GM21528 (cell line): ENCODE measurements at regions not wholly inside any gene's neighbourhood (a gene's known extent, or its start where the extent isn't known, plus 50 kb on each side); places are given as distances from the start of the nearest gene placed in this dataset.
A peak's percentile ranks its signal among the peaks of the same experiment; 100 is the strongest.

Source experiments
- ATAC-seq: cut with Tn5 transposase; IDR thresholded peaks from one replicate; pipeline ENCODE4 v1.9.1; 2021; ENCODE audit warnings: mild to moderate bottlenecking, moderate library complexity; ENCODE audit not compliant: unreplicated experiment, low FRiP score

- no peak for ATAC-seq
Observed at GRCh38 chr3:72355168-72355567, 493.1 kb downstream of the SHQ1 start.

GRCh38 chr3:72354486-72354885 is 493.8 kb downstream of the SHQ1 start:
- ATAC-seq, result no peak

DNA sequence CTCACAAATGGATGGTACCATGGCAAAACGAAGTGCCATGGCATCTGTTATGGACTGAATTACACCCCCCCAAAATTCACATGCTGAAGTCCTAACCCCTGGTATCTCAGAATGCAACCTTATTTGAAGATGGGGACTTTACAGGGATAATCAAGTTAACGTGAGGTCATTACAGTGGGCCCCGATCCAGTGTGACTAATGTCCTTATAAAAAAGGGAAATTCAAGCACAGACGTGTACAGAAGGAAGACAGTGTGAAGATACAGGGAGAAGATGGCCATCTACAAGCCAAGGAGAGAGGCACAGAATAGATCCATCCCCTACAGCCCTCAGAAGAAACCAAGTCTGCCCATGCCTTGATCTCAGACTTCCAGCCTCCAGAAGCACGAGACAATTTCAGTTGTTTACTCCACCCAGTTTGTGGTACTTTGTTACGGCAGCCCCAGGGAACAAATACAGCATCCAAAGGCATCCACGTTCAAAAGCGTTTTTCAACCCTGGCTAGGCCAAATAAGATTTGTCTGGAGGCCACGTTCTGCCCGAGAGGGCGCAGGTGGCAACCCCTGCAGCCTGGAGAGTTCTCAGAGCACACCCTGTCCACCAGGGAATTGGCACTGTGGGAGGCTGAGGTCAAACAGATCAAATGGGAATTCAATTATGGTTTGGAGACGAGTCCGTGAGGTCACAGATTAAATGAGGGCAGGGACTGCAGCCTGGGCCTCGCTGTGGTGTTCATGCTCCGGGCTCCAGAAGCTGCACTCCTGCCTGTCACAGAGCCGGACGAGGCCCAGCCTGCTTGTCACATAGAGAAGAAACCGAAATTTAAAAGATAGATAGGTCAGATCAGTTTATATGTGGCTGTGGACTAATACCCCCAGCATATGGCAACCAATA is 494.8 kb downstream of the SHQ1 start:
- no peak for ATAC-seq

DNA sequence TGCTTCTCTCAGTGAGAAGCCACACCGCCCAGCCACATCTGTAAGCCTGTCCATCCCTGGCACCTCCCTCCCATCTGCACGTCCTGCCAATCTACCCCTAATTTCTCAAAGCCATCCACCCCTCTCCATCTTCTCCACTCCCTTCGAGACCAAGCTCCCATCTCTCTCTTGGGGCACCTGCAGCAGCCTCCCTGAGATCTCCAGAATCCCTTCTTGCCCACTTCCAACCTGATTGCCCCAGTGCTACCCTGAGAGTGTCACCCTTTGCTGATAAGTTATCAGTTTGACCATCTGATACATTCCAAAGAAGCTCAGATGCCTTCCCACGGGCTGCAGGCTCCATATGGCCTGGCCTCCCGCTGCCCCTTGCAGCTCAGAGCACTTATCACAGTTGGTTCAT is 496.1 kb downstream of the SHQ1 start:
- ATAC-seq, result no peak

- no peak for ATAC-seq
Observed at GRCh38 chr3:72351536-72351935, 496.7 kb downstream of the SHQ1 start.

GRCh38 chr3:72350761-72351505 is 497.3 kb downstream of the SHQ1 start:
- no peak for ATAC-seq

DNA sequence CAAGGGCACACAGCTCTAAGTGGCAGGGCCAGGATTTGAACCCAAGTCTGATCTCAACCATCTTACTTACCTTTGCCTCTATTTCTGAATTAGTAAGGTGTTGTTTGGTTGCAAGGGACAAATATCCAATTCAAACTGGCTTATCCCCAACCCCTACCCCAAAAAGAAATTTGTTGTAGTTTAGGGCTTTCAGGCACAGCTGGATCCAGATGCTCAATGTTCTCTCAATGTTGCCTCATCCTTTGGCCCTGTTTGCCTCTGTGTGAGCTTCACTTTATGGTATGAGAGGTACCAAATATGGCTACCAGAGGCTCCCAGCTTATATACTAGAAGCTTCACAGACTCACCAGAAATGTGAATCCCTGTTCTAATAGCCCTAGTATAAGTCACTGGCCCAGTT is 499.9 kb downstream of the SHQ1 start:
- ATAC-seq, result no peak

DNA sequence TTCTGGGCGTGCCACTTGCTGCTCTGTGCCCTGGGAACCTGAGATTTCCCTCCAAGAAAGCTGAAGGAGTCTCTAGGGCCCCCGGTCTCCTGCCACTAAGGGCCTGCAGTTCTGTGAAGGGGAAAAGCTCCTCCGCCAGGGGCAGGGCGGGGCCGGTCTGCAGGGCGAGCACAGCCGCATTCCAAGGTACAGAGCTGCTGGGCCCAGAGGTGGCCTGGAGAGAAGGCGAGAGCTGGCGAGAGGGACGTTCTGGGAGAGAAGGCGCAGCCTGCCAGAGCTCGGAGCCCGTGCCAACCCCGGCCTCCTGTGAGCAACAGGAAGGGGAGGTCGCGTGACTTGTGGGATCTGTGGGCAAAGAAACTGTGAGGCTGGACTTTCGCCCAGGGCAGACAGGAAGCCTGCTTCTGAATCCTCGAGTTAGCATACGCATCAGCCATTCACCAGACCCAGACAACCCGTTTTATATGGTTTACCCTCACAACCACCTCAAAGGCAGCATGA is 500.4 kb downstream of the SHQ1 start:
- peak; percentile 53 for ATAC-seq

GRCh38 chr3:72346526-72346926 is 501.7 kb downstream of the SHQ1 start:
- ATAC-seq, result no peak

GRCh38 chr3:72345980-72346379 is 502.3 kb downstream of the SHQ1 start:
- ATAC-seq, result no peak

DNA sequence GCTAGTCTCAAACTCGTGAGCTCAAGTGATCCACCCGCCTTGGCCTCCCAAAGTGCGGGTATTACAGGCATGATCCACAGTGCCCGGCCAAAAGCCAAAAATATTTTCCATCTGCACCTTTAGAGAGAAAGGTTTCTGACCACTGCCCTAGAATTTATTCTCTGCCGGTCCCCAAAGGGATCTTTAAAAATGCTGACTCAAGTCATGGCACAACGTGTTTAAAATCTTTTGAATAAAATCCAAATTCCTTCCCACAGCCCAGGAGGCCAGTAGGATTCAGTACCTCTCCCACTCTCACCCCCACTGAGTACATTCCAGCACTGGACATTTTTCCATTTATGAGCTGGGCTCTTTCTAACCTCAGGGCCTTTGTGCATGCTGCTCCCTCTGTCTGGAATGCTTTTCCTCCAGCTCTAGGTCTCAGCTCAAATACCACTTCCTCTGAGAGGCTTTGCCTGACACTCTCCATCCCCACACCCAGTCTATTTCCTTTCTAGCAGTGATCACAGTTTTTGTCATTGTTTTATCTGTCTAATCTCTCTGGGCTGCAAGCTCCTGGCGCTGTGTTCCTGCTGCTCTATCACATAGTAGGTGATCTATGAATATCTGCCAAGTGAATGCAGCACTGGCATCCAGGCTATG is 502.9 kb downstream of the SHQ1 start:
- ATAC-seq, result no peak

- no peak for ATAC-seq
Observed at GRCh38 chr3:72344647-72345046, 503.6 kb downstream of the SHQ1 start.

GRCh38 chr3:72344236-72344635 is 504.0 kb downstream of the SHQ1 start:
- no peak for ATAC-seq

DNA sequence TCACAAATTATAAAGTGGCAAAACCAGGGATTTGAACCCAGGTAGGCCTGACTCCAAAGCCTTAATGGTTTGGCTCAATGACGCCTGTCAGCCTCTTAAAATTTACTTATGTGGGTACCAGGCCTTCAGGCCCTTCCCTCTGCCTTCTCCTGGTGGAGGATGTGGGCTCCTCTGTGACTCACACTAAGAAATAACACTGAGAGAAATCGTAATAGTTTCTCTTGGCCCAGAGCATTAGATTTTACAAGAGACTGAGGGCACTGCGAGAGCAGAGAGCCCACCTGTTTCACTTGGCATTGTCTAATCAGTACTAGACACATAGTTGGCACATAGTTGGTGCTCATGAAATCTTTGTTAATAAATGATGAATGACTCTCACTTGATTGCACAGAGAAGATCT is 505.2 kb downstream of the SHQ1 start:
- ATAC-seq, result no peak

- ATAC-seq, result no peak
Observed at GRCh38 chr3:72342450-72342849, 505.8 kb downstream of the SHQ1 start.

DNA sequence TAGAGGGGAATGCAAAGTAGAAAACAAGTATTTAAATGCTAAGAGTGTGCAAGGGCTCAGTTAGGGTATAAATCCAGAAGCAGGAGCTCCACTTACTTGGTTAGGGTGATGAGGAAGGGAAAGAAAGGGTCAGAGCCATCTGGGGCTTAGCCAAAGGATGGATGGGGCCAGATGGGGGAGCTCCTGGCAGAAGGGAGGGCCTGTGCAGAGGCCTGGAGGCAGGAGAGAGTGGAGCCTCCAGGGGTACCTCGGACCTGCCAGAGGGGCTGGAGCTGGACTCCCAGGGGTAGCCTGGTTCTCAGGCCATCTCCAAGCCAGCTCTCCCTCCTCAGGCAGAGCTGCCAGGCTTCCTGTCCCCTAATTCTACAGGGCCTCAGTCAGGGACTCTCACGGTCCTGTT is 506.3 kb downstream of the SHQ1 start:
- ATAC-seq, result no peak

DNA sequence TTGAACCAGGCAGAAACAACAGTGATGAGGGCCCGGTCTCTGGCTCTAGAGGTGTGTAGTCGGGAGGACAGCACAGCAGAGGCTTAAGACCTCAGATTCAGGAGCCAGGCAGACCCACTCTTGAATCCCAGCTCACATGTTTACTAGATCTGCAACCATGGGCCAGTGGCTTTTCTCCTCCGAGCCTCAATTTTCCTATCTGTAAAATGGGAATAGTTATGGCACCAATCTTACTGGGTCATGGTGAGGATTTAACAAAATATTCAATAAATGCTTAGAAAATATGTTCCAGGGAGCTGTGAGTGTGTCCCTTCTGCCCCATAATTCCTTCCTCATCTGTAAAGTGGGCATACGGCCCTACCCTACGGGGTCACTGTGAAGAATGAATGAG is 506.9 kb downstream of the SHQ1 start:
- no peak for ATAC-seq

GRCh38 chr3:72340476-72341379 is 507.5 kb downstream of the SHQ1 start:
- ATAC-seq, result no peak

- no peak for ATAC-seq
Observed at GRCh38 chr3:72340056-72340455, 508.2 kb downstream of the SHQ1 start.

GRCh38 chr3:72339670-72340030 is 508.6 kb downstream of the SHQ1 start:
- no peak for ATAC-seq
